Stomach (tissue), 4 donors: ENCODE measurements at regions not wholly inside any gene's neighbourhood (a gene's known extent, or its start where the extent isn't known, plus 50 kb on each side); places are given as distances from the start of the nearest gene placed in this dataset.

Experiments used
- CTCF ChIP-seq, 7 experiments: fragments of 450-650 bp in 4 of 7; fragments of 200-600 bp in 3 of 7; sonication (generic) in 3 of 7; IDR thresholded peaks; one replicate each; pipeline ENCODE4 v1.5.1; 2016 to 2019; ENCODE audit warnings: antibody characterized with exemption in 7 of 7, control low read depth in 2 of 7, mild to moderate bottlenecking in 1 of 7
- POLR2AphosphoS5 ChIP-seq, 3 donors: sonication (generic); formaldehyde crosslinking; IDR thresholded peaks; one replicate each; pipeline ENCODE4 v1.6.1; 2016; ENCODE audit warnings: antibody characterized with exemption in 3 of 3

GRCh38 chr13:88000239-88000638 lies 329.1 kb downstream of the SLITRK5 start:
- TF ChIP-seq CTCF (IDR thresholded peaks at IDR 0.05) (no peak), POLR2AphosphoS5 (IDR thresholded peaks at IDR 0.05) (no peak)
